NCI-H748 treated with DMSO at 0.1 percent for 48 hours (cell line): ENCODE measurements at regions not wholly inside any gene's neighbourhood (a gene's known extent, or its start where the extent isn't known, plus 50 kb on each side); places are given as distances from the start of the nearest gene placed in this dataset.
"Not testable (repeated sequence)": the region's sequence is repeated elsewhere in the genome, so short reads cannot be mapped to it uniquely, and the experiment has no call there.

Experiments used
- DNase-seq: peaks from one replicate; lab custom pipeline; 2025; lab: John Stamatoyannopoulos, UW

DNA sequence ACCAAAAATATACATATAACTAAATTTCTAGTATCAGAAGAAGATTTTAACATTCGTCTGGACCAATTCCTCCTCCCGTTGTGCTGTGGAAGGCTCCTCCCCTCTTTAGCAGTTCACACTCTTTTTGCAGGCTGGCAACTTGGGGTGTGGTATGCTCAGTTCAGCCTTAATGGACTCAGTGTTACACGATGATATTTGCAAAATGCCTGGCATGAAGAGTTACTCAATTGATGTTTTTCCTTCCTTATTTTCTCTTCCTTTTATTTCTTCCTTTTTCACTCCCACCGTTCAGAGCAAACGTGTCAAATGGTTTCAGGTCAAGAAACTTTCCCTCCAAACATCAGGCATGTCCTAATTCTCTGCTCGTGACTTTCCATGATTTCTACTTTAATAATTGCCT is 248.3 kb downstream of the PHF14 start:
- no peak for DNase-seq

DNA sequence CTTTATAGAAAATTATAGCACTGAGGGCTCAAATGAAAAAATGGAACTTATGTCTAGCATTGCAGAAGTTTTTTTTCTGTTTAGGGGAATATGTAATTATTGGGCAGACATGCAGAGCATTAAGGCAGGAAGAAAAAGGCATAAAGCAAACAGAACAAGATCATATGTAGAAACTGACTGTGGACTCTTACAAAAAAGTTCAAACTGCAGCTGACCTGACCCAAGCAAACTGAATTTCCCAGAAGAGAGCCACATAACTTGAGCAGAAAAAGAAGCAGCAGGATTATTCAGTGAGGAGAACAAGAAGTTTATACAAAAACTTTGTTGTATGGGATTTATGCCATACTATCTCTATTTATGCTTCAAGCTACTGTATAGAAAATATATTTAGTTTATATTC is 250.9 kb downstream of the PHF14 start:
- DNase-seq, result no peak

DNA sequence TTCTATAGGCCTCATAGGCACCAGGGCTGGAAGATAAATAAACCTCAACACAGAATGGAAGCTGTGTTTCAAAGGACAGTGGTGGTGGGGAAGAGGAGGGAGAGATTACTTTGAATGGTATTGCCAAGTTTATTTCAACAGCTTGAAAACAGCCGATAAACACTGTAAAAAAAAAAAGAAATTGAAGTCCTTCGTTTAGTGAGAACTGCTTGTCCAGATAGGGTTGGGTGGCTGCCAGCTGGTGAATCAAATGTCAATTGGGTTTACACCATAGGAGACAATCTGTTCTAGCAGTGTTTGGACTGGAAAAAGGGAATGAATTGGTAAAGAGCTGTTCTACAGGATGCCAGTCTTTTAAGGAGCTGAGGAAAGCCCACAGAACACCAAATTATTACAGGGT is 254.8 kb downstream of the PHF14 start:
- DNase-seq, result no peak

DNA sequence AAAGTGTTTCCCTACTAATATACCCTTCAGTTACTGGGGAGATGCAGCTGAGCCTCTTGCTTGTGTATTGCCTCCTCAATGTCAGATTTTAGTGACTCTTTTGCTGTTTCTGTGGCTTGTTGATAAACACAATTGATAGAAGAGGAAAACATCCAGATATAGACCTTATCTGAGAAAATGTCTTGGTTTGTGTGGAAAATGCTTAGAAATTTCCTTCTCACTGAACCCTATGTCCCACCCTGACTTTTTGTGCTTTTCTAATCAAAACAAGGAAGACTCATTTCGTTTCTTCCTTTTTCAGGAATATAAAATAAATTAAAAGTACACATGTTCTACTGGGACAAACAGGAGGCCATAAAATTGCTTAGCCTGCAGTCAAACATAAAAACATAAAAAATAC is 257.5 kb downstream of the PHF14 start:
- no peak for DNase-seq

DNA sequence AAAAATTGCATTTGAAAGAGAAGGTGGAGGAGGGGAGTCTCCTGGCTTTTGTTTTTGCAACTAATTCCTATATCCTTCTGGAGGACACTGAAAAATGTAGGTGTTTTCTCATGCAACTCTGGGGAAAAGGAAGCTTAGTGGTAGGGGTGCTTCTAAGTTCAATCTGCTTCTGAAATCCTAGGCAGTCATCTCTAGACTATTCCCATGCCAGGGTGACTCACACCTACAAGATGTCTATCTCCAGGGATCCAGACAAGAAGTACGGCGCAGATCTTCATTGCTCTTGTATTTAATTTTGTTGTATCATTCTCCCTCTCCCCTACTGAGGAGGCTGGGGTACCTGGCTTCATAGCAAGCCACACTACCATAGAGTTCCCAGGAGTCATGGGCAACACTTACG is 258.8 kb downstream of the PHF14 start:
- no peak for DNase-seq

DNA sequence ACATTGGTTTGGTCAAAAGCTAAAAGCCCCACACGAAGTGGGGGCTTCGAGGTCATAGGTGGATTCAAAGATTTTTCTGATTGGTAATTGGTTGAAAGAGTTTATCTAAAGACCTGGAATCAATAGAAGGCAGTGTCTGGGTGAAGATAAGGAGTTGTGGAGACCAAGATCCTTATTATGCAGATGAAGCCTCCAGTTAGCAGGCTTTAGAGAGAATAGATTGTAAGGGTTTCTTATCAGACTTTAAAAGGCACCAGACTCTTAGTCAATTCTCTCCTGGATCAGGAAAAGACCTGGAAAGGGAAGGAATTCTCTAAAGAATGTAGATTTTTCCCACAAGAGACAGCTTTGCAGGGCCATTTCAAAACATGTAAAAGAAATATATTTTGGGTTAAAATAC is 260.2 kb downstream of the PHF14 start:
- no peak for DNase-seq

DNA sequence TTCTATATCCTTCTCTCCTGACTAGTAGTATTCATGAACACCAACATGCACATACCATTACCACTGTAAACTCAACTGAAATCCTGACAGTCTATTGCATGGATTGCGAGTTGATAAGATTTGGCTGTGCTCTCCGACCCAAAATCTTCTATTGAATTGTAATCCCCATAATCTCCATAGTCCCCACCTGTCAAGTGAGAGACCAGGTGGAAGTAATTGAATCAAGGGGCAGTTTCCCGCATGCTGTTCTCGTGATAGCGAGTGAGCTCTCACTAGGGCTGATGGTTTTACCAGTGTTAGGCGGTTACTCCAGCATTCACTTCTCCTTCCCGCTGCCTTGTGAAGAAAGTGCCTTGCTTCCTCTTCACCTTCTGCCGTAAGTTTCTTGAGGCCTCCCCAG is 261.8 kb downstream of the PHF14 start:
- DNase-seq, result no peak

DNA sequence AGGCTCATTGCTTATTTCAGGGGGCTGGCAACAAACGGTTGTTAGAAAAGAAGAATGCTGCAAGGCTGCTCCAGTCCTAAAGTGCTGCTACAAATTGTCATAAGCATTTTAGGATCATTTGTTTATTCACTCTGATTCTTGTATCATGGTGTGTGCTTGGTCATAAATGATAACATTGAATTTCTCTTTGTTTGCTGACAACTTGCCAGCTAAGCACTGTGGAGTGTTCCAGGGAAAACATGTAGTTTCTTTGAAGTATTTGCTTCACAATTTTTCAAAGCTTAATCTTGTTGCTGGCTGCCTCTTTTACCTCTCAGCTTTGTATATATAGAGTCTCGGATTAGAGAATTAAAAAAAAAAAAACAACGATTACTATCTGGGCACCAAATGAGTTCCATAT is 263.0 kb downstream of the PHF14 start:
- no peak for DNase-seq

DNA sequence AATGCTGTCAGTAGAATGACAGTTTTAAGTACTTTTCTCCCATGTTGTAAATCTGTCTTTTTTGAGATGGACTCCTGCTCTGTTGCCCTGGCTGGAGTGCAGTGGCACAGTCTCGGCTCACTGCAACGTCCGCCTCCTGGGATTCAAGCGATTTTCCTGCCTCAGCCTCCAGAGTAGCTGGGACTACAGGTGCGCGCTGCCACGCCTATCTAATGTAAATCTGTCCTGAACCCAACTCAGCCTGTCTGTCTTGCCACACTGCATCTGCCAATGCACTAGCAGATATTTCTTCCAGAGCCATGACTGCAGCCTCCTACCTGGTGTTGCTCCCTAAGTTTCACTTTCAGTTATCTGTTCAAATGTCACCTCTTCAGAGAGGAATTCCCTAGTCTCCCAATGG is 264.1 kb downstream of the PHF14 start:
- peak; percentile 45 for DNase-seq

DNA sequence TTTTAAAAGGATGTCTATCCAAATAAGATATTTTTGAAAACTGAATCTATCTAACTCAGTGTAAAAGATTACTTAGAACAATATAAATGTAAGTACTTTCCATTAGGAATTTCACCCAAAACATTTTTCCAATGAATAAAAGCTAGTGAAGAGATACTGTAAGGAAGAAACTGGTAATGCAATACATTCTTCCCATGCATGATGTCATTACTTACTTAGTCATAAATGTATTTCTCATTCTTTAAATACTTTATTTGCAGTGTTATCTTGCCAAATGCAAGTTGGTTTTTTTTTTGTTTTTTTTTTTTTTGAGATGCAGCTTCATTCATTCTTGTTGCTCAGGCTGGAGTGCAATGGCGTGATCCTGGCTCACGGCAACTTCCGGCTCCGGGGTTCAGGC is 265.6 kb downstream of the PHF14 start:
- no peak for DNase-seq

DNA sequence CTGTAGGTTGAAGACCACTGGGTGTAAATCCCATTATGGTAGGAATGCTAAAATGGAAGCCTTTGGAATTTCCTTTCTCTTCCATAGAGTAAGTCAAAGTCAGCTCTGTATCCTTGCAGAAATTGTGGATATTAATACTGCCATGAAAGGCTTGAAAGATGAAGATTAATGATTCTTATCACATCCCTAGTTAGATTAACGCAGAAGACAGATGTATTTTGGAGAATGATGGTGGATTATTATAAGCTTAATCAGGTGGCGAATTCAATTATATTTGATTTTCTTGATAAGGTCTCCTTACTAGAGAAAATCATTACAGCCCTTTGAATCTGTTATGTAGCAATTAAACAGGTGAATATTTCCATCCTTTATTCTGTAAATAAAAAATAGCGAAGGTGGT is 270.1 kb downstream of the PHF14 start:
- no peak for DNase-seq

DNA sequence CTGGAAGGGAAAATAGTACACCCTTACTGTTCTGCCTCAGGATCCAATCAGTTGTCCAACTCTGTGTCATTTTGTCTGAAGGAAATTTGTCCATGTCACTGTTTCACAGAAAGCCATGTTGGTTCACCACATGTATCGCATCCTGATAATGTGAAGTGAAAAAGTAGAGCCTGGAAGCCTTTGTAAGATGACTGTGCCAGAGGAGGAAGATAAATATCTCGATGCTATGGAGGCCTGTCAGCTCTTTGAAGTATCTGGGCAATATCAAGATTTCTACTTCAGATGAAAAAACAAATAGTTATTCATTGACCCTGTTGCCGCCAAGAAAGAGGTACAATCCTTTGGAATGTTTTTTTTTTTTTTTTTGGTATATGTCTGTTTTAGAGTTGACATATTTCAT is 270.5 kb downstream of the PHF14 start:
- DNase-seq, result no peak

DNA sequence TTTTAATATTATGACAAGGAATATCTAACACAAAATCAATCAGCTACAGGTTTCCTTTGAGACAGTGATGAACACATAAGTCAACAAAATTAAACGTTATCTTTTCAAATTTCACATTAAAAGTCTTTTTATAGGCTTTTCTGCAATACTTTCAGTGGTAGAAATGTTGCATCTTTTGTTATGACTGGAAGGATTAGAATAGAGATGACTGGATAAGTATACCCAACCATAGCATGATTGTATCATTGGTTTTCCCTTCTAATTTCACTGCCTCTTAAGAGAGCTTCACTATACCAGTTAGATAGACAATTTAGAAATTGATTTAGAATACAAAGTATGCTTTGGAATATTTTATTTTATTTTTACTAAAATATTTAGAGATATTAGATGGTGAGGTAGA is 273.9 kb downstream of the PHF14 start:
- DNase-seq, result no peak

DNA sequence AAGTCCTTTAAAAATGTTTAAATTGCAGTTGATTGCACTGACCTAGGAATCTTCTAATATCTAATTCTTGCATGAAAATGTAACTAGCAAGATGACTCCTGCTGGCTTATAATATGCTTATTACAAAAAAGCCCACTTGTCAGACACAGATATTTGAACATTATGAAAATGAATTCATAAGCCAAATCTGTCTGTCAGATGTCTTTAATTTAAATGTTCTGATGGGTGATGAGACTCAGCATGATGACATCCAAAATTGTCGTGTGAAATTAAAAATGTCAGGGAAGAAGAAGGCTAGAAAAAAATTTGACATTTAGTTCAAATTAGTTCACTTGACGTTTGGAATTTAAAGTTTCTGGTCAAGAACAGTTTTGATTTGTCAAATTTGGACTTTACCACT is 277.8 kb downstream of the PHF14 start:
- no peak for DNase-seq

DNA sequence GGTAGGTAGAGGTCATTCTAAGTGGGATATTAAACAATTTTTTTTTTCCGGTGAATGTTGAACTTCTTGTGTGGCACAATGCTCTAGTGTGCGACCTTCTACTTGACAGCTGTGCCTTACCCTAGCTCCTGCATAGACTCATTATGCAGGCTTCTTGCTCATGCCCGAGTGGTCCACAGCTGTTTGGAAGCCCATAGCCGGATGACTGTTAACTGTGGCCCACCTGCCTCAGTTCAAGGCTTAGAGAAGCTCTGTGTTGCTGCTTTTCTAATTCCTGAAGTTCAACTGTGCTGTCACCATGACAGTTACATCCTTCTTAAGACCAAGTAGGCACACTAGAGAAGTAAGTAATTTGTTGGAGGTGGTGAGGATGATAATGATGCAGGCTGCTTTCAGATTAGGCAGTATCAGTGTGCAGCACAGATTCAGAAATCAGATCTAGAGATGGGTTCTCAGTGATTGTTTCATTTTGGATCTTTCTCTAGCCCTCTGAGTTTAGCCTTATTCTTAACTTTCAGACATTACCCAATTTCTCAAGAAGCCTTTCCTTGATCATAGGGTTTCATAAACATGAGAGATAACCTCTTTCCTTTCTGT is 278.4 kb downstream of the PHF14 start:
- no peak for DNase-seq

DNA sequence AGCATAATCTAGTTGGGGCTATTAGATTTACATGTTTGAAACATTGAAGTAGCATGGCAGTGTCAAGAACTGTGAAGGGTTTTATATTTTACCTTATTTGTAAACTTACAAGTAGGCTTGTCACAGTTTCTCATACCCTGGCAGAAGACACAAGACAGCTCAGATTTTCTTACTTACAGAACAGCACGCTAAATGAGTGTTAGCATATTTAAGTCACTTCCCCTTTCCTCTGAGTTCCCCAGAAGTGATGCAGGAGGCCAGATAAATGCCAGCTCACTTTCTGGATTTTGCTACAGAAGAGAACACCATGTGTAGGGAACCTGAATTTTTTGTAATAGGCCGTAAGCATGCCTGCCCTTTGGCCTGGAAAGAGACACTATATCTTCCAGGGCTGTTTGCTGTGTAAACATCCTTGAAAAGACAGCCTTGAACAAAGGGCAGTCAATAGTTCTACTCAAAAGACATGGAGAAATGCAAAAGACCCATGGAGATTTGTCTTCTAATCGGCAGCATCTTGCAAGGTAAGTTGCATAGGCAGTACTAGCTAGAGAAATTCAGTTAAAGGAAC is 279.1 kb downstream of the PHF14 start:
- no peak for DNase-seq

DNA sequence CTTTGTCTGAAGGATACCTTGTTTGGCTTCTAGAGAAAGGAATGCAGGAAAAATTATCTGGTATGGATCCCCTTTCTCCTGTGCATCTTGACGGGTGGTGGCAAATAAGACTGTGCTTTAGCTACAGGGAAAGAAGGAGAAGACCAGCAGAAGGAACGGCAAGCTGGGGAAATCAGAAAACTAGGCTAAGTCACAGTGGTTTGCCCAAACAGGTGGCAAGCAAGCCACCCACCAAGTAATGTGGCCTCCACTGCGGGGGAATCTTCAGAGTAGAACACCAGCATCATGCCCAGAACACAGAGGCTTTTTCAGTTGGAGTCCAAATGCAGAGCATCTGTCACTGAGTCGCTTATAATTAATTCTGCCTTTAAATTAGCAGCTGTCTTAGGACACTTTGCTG is 282.8 kb downstream of the PHF14 start:
- no peak for DNase-seq

DNA sequence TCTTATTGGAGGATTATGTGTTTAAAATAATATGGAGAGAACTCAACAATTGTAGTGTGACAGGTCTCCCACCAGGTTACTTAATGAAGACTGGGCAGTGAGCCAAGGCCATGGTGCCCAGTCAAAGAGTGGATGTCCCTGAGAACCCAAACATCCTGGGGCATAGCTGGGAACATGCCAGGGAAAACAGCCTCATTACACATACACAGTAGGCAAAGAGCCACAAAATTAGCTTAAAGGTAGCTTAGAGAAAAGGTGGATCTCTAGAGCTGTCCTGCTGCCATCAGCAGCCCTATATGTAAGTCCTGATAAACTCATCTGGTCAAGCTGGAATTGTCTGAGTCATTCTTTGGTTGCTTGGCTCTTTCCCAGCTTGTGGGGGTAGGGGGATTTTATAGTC is 287.8 kb downstream of the PHF14 start:
- peak; percentile 79 for DNase-seq

DNA sequence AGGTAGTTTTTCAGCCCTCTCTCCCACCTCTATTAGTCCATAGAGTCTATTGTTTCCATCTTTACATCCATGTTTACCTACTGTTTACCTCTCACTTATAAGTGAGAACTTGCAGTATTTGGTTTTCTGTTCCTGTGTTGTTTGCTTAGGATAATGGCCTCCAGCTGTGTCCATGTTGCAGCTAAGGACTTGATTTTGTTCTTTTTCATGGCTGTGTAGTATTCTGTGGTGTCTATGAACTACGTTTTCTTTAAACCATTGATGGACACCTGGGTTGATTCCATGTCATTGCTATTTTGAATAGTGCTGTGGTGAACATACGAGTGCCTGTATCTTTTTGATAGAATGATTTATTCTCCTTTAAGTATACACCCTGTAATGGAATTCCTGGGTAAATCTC is 292.4 kb downstream of the PHF14 start:
- DNase-seq, result no peak

DNA sequence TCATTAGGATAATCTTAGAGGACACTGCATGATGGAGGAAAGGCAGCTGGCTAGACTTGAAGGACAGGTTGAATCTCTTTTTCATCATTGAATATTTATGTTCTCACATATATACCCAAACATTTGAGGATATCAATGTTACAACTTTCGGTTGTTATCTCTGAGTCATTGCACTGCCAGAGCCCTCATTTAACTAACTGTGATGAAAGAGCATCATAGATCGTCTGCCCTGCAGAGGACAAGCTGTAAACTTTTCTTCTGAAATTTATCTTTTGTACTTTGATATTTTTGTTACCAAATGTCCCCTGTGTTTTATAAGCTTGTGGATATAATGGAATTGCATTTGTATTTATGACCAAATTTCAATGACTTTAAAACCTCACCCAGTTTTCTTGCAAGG is 298.7 kb downstream of the PHF14 start:
- no peak for DNase-seq

DNA sequence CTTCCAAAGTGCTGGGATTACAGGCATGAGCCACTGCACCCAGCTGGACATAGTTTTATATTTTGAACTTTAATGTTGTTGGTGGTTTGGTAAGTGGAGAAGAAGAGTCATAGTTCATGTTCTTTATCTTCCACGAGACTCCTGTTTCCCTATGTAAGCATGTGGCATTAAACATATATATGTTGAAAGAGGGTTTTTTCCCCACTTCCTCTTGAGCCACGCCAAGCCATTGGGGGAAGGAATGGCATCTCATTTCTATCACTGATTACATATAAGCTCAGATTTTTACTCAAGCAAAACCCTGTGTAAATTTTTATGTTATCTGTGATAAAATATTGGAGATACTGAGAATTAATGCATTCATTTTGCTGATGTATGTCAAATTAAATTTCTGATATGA is 300.4 kb downstream of the PHF14 start:
- no peak for DNase-seq

DNA sequence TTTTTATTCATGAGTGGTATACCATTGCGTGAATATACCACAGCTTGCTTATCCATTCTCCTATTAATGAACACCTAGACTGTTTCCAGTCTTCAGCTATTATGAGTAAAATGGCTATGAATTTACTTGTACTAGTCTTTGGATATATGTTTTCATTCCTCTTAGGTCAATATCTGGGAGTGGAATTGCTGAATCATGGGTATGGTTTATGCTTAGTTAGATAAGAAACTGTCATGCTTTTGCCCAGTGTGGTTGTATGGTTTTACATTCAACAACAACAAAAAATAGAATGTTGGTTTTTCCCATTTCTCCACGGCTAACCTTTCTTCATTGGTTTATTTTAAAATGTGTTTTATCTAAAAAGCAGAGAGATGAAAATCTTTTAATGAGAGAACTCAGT is 308.3 kb downstream of the PHF14 start:
- DNase-seq, result no peak

DNA sequence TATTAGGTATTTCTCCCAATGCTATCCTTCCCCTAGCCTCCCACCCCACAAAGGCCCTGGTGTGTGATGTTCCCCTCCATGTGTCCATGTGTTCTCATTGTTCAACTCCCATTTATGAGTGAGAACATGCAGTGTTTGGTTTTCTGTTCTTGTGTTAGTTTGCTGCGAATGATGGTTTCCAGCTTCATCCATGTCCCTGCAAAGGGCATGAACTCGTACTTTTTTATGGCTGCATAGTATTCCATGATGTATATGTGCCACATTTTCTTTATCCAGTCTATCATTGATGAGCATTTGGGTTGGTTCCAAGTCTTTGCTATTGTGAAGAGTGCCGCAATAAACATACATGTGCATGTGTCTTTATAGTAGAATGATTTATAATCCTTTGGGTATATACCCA is 309.9 kb downstream of the PHF14 start:
- DNase-seq, result not testable (repeated sequence)

DNA sequence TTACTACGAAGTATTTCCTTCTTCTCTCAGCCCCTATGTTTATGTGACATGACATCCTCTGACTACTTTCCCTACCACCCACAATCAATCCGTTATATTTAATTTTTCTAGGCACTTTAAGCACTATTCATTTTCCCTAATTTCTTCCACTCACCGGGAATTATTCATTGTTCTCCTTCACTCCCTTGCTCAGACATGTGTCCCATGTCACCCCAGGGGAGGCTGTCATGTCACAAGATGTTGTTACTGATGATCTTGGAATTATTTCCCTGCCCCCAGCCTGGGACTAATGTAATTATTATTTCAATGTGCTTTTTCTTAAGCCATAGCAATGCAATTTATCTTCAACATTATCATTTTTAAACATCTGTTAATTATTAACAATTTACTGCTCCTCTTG is 317.2 kb downstream of the PHF14 start:
- no peak for DNase-seq

DNA sequence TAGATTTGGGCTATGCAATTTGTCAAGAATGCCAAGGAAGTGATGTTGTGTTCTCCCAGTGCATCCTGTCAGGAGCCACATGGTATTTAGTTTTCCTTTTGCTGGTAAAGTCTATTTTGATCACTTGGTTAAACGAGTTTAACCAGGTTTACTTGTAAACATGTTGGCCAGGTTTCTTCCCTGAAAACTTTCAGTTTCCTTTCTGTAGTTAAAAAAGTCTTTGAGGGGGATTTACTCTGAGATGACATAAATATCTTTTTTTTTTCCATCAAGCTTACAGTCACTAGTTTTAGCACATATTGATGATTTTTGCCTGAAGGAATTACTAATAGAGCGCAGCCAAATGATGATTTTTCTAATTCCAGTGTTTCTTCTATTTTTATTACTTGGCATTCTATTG is 320.5 kb downstream of the PHF14 start:
- DNase-seq, result no peak
